PC-3 (cell line): ENCODE measurements at regions not wholly inside any gene's neighbourhood (a gene's known extent, or its start where the extent isn't known, plus 50 kb on each side); places are given as distances from the start of the nearest gene placed in this dataset.

Source experiments
- EZH2phosphoT487 ChIP-seq: fragments of 300-600 bp; sonication (generic); IDR thresholded peaks from 2 replicates; pipeline ENCODE4 v1.6.1; 2018; ENCODE audit warnings: mild to moderate bottlenecking, antibody characterized with exemption, low read length, borderline replicate concordance
- TF ChIP-seq, protein P1 (sequence below): fragments of 300-600 bp; sonication (generic); conservative IDR thresholded peaks from 2 replicates; pipeline ENCODE4 v1.5.1; 2017; ENCODE audit warnings: antibody characterized with exemption, low read depth, mild to moderate bottlenecking, low read length

DNA sequence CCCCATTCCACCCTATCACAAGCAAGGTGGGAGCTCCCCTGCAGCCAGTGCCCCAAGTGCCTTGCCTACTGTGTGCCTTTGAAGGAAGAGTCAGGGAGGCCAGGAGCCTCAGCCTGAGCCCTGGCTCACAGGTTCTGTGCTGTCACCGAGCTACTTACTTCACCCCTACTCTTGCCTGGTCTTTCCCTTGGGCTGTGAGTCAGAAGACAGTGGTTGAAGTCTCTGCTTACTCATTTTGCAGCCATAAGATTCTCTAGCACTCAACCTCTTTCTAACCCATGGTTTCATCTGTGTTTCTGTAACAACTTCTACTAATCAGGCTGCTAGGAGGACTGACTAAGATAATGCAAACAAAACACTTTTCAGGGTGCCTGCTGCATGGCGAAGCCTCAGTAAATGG is 114.5 kb downstream of the PLCE1 start:
- TF ChIP-seq EZH2phosphoT487 = no peak
- TF ChIP-seq, protein P1, sequence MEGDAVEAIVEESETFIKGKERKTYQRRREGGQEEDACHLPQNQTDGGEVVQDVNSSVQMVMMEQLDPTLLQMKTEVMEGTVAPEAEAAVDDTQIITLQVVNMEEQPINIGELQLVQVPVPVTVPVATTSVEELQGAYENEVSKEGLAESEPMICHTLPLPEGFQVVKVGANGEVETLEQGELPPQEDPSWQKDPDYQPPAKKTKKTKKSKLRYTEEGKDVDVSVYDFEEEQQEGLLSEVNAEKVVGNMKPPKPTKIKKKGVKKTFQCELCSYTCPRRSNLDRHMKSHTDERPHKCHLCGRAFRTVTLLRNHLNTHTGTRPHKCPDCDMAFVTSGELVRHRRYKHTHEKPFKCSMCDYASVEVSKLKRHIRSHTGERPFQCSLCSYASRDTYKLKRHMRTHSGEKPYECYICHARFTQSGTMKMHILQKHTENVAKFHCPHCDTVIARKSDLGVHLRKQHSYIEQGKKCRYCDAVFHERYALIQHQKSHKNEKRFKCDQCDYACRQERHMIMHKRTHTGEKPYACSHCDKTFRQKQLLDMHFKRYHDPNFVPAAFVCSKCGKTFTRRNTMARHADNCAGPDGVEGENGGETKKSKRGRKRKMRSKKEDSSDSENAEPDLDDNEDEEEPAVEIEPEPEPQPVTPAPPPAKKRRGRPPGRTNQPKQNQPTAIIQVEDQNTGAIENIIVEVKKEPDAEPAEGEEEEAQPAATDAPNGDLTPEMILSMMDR = no peak
